Muscle layer of duodenum (tissue), 2 donors: ENCODE measurements at regions not wholly inside any gene's neighbourhood (a gene's known extent, or its start where the extent isn't known, plus 50 kb on each side); places are given as distances from the start of the nearest gene placed in this dataset.

Experiments
- H3K27ac ChIP-seq: one replicate; pipeline ENCODE4 v1.7.0; 2013; ENCODE audit warnings: mild to moderate bottlenecking, low read length
- H3K27me3 ChIP-seq: one replicate; pipeline ENCODE4 v1.7.0; 2013; ENCODE audit warnings: low read depth, mild to moderate bottlenecking, control low read depth, low read length
- H3K36me3 ChIP-seq, 2 donors: one replicate each; pipeline ENCODE4 v1.7.0; 2013; ENCODE audit warnings: low read length in 2 of 2, control low read depth in 1 of 2, mild to moderate bottlenecking in 1 of 2; ENCODE audit not compliant: insufficient read depth in 2 of 2, control insufficient read depth in 1 of 2
- H3K4me1 ChIP-seq, 2 donors: one replicate each; pipeline ENCODE4 v1.7.0; 2013; ENCODE audit warnings: low read length in 2 of 2, mild to moderate bottlenecking in 2 of 2, control low read depth in 1 of 2, moderate library complexity in 1 of 2; ENCODE audit not compliant: insufficient read depth in 2 of 2, control insufficient read depth in 1 of 2
- H3K4me3 ChIP-seq, 2 donors: one replicate each; pipeline ENCODE4 v1.7.0; 2013; ENCODE audit warnings: low read length in 2 of 2, low read depth in 1 of 2, mild to moderate bottlenecking in 1 of 2
- H3K9me3 ChIP-seq, 2 donors: one replicate each; pipeline ENCODE4 v1.7.0; 2013; ENCODE audit warnings: low read length in 2 of 2, control low read depth in 1 of 2, mild to moderate bottlenecking in 1 of 2; ENCODE audit not compliant: control insufficient read depth in 1 of 2
- donor health status: healthy.

- Histone ChIP-seq H3K4me3 (no peak overlapping the region), H3K4me1 (no peaks in the 10 kb centered on the region), H3K27me3 (no peaks in the 10 kb centered on the region), H3K27ac (no peak overlapping the region), H3K9me3 (no peaks in the 10 kb centered on the region), H3K36me3 (no peaks in the 10 kb centered on the region)
Measured at GRCh38 chr13:109615721-109616420, 170.5 kb downstream of the IRS2 start.

- Histone ChIP-seq H3K4me3 (no peak overlapping the region), H3K9me3 (no peaks in the 10 kb centered on the region), H3K27ac (no peak overlapping the region), H3K27me3 (no peaks in the 10 kb centered on the region), H3K36me3 (no peaks in the 10 kb centered on the region), H3K4me1 (no peaks in the 10 kb centered on the region)
Measured at GRCh38 chr13:109611912-109612691, 174.3 kb downstream of the IRS2 start.

GRCh38 chr13:109610517-109610916, 175.9 kb downstream of the IRS2 start:
- no peaks in the 10 kb centered on the region for H3K36me3 ChIP-seq
- H3K4me1 ChIP-seq, result no peaks in the 10 kb centered on the region
- no peaks in the 10 kb centered on the region for H3K27me3 ChIP-seq
- no peak overlapping the region for H3K27ac ChIP-seq
- H3K9me3 ChIP-seq, result no peaks in the 10 kb centered on the region
- H3K4me3 ChIP-seq, result no peak overlapping the region

GRCh38 chr13:109608503-109608902, 177.9 kb downstream of the IRS2 start:
- Histone ChIP-seq H3K4me3 (no peak overlapping the region), H3K9me3 (no peaks in the 10 kb centered on the region), H3K36me3 (no peaks in the 10 kb centered on the region), H3K27me3 (no peaks in the 10 kb centered on the region), H3K4me1 (no peaks in the 10 kb centered on the region), H3K27ac (no peak overlapping the region)

- Histone ChIP-seq H3K4me3 (no peak overlapping the region), H3K27me3 (no peaks in the 10 kb centered on the region), H3K27ac (no peak overlapping the region), H3K9me3 (no peaks in the 10 kb centered on the region), H3K4me1 (no peaks in the 10 kb centered on the region), H3K36me3 (no peaks in the 10 kb centered on the region)
Measured at GRCh38 chr13:109608059-109608458, 178.3 kb downstream of the IRS2 start.

DNA sequence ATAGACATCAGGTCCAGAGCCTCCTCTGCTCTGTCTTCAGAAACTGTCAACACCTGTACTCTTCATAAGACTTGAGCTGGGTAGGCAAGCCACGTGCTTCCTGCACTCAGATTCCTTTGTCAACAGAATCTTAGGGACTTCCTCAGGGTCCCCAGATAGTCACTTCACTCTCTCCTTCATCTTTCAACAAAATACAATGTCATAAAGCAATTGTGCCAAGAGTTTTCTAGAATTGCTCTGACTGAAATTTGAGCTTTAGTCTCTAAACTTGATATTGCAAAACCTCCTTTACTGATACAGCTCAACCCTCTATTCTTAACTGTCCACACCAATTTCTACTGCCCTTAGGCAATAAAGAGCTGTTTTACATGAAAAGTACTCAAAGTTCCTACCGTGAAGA, 179.9 kb downstream of the IRS2 start:
- Histone ChIP-seq H3K27me3 (no peaks in the 10 kb centered on the region), H3K4me3 (no peak overlapping the region), H3K9me3 (no peaks in the 10 kb centered on the region), H3K36me3 (no peaks in the 10 kb centered on the region), H3K4me1 (no peaks in the 10 kb centered on the region), H3K27ac (no peak overlapping the region)

GRCh38 chr13:109605846-109606245, 180.5 kb downstream of the IRS2 start:
- H3K36me3 ChIP-seq, result no peaks in the 10 kb centered on the region
- H3K4me3 ChIP-seq, result no peak overlapping the region
- no peaks in the 10 kb centered on the region for H3K9me3 ChIP-seq
- no peaks in the 10 kb centered on the region for H3K27me3 ChIP-seq
- H3K4me1 ChIP-seq, result no peaks in the 10 kb centered on the region
- no peak overlapping the region for H3K27ac ChIP-seq

GRCh38 chr13:109604894-109605293, 181.5 kb downstream of the IRS2 start:
- H3K36me3 ChIP-seq, result no peaks in the 10 kb centered on the region
- H3K4me1 ChIP-seq, result no peaks in the 10 kb centered on the region
- no peaks in the 10 kb centered on the region for H3K9me3 ChIP-seq
- no peak overlapping the region for H3K27ac ChIP-seq
- no peak overlapping the region for H3K4me3 ChIP-seq
- no peaks in the 10 kb centered on the region for H3K27me3 ChIP-seq

GRCh38 chr13:109602356-109602755, 184.0 kb downstream of the IRS2 start:
- Histone ChIP-seq H3K4me3 (no peak overlapping the region), H3K27me3 (no peaks in the 10 kb centered on the region), H3K27ac (no peak overlapping the region), H3K4me1 (no peaks in the 10 kb centered on the region), H3K9me3 (no peaks in the 10 kb centered on the region), H3K36me3 (no peaks in the 10 kb centered on the region)

GRCh38 chr13:109599901-109600657, 186.3 kb downstream of the IRS2 start:
- no peaks in the 10 kb centered on the region for H3K27me3 ChIP-seq

GRCh38 chr13:109595471-109595870, 190.9 kb downstream of the IRS2 start:
- H3K36me3 ChIP-seq, result no peaks in the 10 kb centered on the region
- H3K9me3 ChIP-seq, result no peaks in the 10 kb centered on the region
- no peak overlapping the region for H3K4me3 ChIP-seq
- H3K4me1 ChIP-seq, result no peaks in the 10 kb centered on the region
- no peak overlapping the region for H3K27ac ChIP-seq
- H3K27me3 ChIP-seq, result no peaks in the 10 kb centered on the region

More at GRCh38 chr13:109599901-109600657, 186.3 kb downstream of the IRS2 start:
- Histone ChIP-seq H3K9me3 (no peaks in the 10 kb centered on the region), H3K27ac (no peak overlapping the region), H3K36me3 (no peaks in the 10 kb centered on the region), H3K4me1 (no peaks in the 10 kb centered on the region), H3K4me3 (no peak overlapping the region)
